IPS-18c (cell line): ENCODE measurements at regions not wholly inside any gene's neighbourhood (a gene's known extent, or its start where the extent isn't known, plus 50 kb on each side); places are given as distances from the start of the nearest gene placed in this dataset.
"Not testable (repeated sequence)": the region's sequence is repeated elsewhere in the genome, so short reads cannot be mapped to it uniquely, and the experiment has no call there.

Experiments
- H3K4me3 ChIP-seq: 2 replicates; pipeline ENCODE4 v1.7.0; 2013; ENCODE audit warnings: low read depth, mild to moderate bottlenecking, low read length, moderate library complexity; ENCODE audit not compliant: insufficient read depth
- H3K9me3 ChIP-seq: one replicate; pipeline ENCODE4 v1.6.1; 2013; ENCODE audit warnings: mild to moderate bottlenecking, low read length, moderate library complexity; ENCODE audit not compliant: control insufficient read depth, insufficient read depth

- no peaks in the 10 kb centered on the region for H3K9me3 ChIP-seq
- no peak overlapping the region for H3K4me3 ChIP-seq
Measured at GRCh38 chr20:11976966-11977365, 59.3 kb downstream of the BTBD3 start.

GRCh38 chr20:11978496-11978895 lies 60.8 kb downstream of the BTBD3 start:
- H3K9me3 ChIP-seq = no peaks in the 10 kb centered on the region
- no peak overlapping the region for H3K4me3 ChIP-seq

- H3K9me3 ChIP-seq = no peaks in the 10 kb centered on the region
- H3K4me3 ChIP-seq = no peak overlapping the region
Measured at GRCh38 chr20:11979306-11979990, 61.8 kb downstream of the BTBD3 start.

- H3K4me3 ChIP-seq = no peak overlapping the region
- no peaks in the 10 kb centered on the region for H3K9me3 ChIP-seq
Measured at GRCh38 chr20:11980263-11980662, 62.6 kb downstream of the BTBD3 start.

- Histone ChIP-seq H3K4me3 (no peak overlapping the region), H3K9me3 (no peaks in the 10 kb centered on the region)
Measured at GRCh38 chr20:11981366-11981947, 63.8 kb downstream of the BTBD3 start.

GRCh38 chr20:11982289-11982954 lies 64.7 kb downstream of the BTBD3 start:
- Histone ChIP-seq H3K9me3 (no peaks in the 10 kb centered on the region), H3K4me3 (no peak overlapping the region)

GRCh38 chr20:11982955-11983470 lies 65.3 kb downstream of the BTBD3 start:
- no peak overlapping the region for H3K4me3 ChIP-seq
- H3K9me3 ChIP-seq = no peaks in the 10 kb centered on the region

- no peaks in the 10 kb centered on the region for H3K9me3 ChIP-seq
- no peak overlapping the region for H3K4me3 ChIP-seq
Measured at GRCh38 chr20:11986954-11987353, 69.3 kb downstream of the BTBD3 start.

GRCh38 chr20:11987526-11987925 lies 69.8 kb downstream of the BTBD3 start:
- no peak overlapping the region for H3K4me3 ChIP-seq
- no peaks in the 10 kb centered on the region for H3K9me3 ChIP-seq

- H3K4me3 ChIP-seq = no peak overlapping the region
- no peaks in the 10 kb centered on the region for H3K9me3 ChIP-seq
Measured at GRCh38 chr20:11989018-11989771, 71.5 kb downstream of the BTBD3 start.

GRCh38 chr20:11992426-11992825 lies 74.7 kb downstream of the BTBD3 start:
- Histone ChIP-seq H3K4me3 (no peak overlapping the region), H3K9me3 (no peaks in the 10 kb centered on the region)

- Histone ChIP-seq H3K4me3 (no peak overlapping the region), H3K9me3 (no peaks in the 10 kb centered on the region)
Measured at GRCh38 chr20:11993886-11994461, 76.3 kb downstream of the BTBD3 start.

GRCh38 chr20:11995805-11996567 lies 78.3 kb downstream of the BTBD3 start:
- H3K4me3 ChIP-seq = no peak overlapping the region
- H3K9me3 ChIP-seq = no peaks in the 10 kb centered on the region

- H3K4me3 ChIP-seq = not testable (repeated sequence)
Measured at GRCh38 chr20:12004776-12005175, 87.1 kb downstream of the BTBD3 start.

GRCh38 chr20:12012241-12013222 lies 94.8 kb downstream of the BTBD3 start:
- no peaks in the 10 kb centered on the region for H3K9me3 ChIP-seq
- H3K4me3 ChIP-seq = no peak overlapping the region

More at GRCh38 chr20:12004776-12005175, 87.1 kb downstream of the BTBD3 start:
- H3K9me3 ChIP-seq = not testable (repeated sequence)

- Histone ChIP-seq H3K4me3 (no peak overlapping the region), H3K9me3 (no peaks in the 10 kb centered on the region)
Measured at GRCh38 chr20:12014276-12014675, 96.6 kb downstream of the BTBD3 start.
